ENCODE measurements at regions not wholly inside any gene's neighbourhood (a gene's known extent, or its start where the extent isn't known, plus 50 kb on each side); places are given as distances from the start of the nearest gene placed in this dataset.

GRCh38 chr13:31853643-31854326 is 114.5 kb downstream of the RXFP2 start:
- no peak for TF ChIP-seq CTCF (IDR thresholded peaks at IDR 0.05; ENCODE audit: low read depth, low read length, missing control alignments)
- H3K4me3 ChIP-seq (ENCODE audit: low read depth, low read length) = no peak overlapping the region
- DNase-seq (ENCODE audit: low read depth) = no peak

GRCh38 chr13:31859571-31859970 is 120.2 kb downstream of the RXFP2 start:
- no peak overlapping the region for H3K4me3 ChIP-seq (ENCODE audit: low read depth, low read length)
- no peak for TF ChIP-seq CTCF (IDR thresholded peaks at IDR 0.05; ENCODE audit: low read depth, low read length, missing control alignments)
- DNase-seq (ENCODE audit: low read depth) = no peak

- no peak for TF ChIP-seq CTCF (IDR thresholded peaks at IDR 0.05; ENCODE audit: low read depth, low read length, missing control alignments)
These were observed 120.7 kb downstream of the RXFP2 start for GRCh38 chr13:31860002-31860401.

GRCh38 chr13:31862828-31863227 is 123.5 kb downstream of the RXFP2 start:
- DNase-seq (ENCODE audit: low read depth) = no peak
- no peak overlapping the region for H3K4me3 ChIP-seq (ENCODE audit: low read depth, low read length)
- TF ChIP-seq CTCF (IDR thresholded peaks at IDR 0.05; ENCODE audit: low read depth, low read length, missing control alignments) = no peak

More at GRCh38 chr13:31860002-31860401, 120.7 kb downstream of the RXFP2 start:
- DNase-seq (ENCODE audit: low read depth) = no peak
- no peak overlapping the region for H3K4me3 ChIP-seq (ENCODE audit: low read depth, low read length)

GRCh38 chr13:31864307-31864706 is 125.0 kb downstream of the RXFP2 start:
- no peak overlapping the region for H3K4me3 ChIP-seq (ENCODE audit: low read depth, low read length)
- TF ChIP-seq CTCF (IDR thresholded peaks at IDR 0.05; ENCODE audit: low read depth, low read length, missing control alignments) = no peak
- DNase-seq (ENCODE audit: low read depth) = no peak

GRCh38 chr13:31866099-31866498 is 126.8 kb downstream of the RXFP2 start:
- no peak for DNase-seq (ENCODE audit: low read depth)
- H3K4me3 ChIP-seq (ENCODE audit: low read depth, low read length) = no peak overlapping the region
- TF ChIP-seq CTCF (IDR thresholded peaks at IDR 0.05; ENCODE audit: low read depth, low read length, missing control alignments) = no peak

GRCh38 chr13:31867709-31868108 is 128.4 kb downstream of the RXFP2 start:
- H3K4me3 ChIP-seq (ENCODE audit: low read depth, low read length) = no peak overlapping the region
- no peak for TF ChIP-seq CTCF (IDR thresholded peaks at IDR 0.05; ENCODE audit: low read depth, low read length, missing control alignments)
- no peak for DNase-seq (ENCODE audit: low read depth)
